ENCODE measurements at regions not wholly inside any gene's neighbourhood (a gene's known extent, or its start where the extent isn't known, plus 50 kb on each side); places are given as distances from the start of the nearest gene placed in this dataset.

DNA sequence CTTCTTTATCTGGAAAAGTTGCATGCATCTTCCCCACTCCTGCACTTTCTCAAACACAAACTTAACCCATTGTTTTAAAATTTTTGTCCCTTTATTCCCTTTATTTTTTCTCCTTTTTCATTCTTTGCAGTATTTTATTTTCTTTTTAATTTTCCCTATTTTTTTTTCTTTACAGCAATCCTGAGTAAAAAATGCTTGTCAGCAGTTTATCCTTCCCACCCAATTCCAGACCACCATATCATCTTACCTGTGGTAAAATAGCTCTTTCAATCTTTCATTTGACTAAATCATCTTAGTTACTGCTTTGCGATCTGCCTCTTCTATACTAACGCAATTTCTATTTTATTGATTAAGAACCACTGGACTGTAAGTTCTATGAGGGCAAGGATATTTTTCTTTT, 450.5 kb downstream of the KLHL4 start:
- TF ChIP-seq, protein P1, sequence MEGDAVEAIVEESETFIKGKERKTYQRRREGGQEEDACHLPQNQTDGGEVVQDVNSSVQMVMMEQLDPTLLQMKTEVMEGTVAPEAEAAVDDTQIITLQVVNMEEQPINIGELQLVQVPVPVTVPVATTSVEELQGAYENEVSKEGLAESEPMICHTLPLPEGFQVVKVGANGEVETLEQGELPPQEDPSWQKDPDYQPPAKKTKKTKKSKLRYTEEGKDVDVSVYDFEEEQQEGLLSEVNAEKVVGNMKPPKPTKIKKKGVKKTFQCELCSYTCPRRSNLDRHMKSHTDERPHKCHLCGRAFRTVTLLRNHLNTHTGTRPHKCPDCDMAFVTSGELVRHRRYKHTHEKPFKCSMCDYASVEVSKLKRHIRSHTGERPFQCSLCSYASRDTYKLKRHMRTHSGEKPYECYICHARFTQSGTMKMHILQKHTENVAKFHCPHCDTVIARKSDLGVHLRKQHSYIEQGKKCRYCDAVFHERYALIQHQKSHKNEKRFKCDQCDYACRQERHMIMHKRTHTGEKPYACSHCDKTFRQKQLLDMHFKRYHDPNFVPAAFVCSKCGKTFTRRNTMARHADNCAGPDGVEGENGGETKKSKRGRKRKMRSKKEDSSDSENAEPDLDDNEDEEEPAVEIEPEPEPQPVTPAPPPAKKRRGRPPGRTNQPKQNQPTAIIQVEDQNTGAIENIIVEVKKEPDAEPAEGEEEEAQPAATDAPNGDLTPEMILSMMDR (conservative IDR thresholded peaks at IDR 0.05; ENCODE audit: low read length): no peak
- TF ChIP-seq EZH2phosphoT487 (IDR thresholded peaks at IDR 0.05; ENCODE audit: borderline replicate concordance, low read depth, low read length): no peak

Measured in OCI-LY7 (cell line).